ENCODE measurements at regions not wholly inside any gene's neighbourhood (a gene's known extent, or its start where the extent isn't known, plus 50 kb on each side); places are given as distances from the start of the nearest gene placed in this dataset.

GRCh38 chr2:59858540-59858939 lies 694.9 kb downstream of the BCL11A start:
- TF ChIP-seq CTCF (IDR thresholded peaks at IDR 0.05; ENCODE audit: unreplicated experiment), result no peak
- H3K4me3 Mint-ChIP-seq, result no peak overlapping the region
- DNase-seq (ENCODE audit: low spot score in 2 of 2, unreplicated experiment in 2 of 2), result no peak
- H3K4me1 Mint-ChIP-seq, result no peaks in the 10 kb centered on the region
- H3K36me3 Mint-ChIP-seq, result peaks cover 10% of the 10 kb centered on the region
- H3K9me3 Mint-ChIP-seq, result peaks cover 26% of the 10 kb centered on the region
- no peaks in the 10 kb centered on the region for H3K27me3 Mint-ChIP-seq (ENCODE audit: low read depth)
- no peak overlapping the region for H3K27ac Mint-ChIP-seq

GRCh38 chr2:59857109-59857508 lies 696.3 kb downstream of the BCL11A start:
- DNase-seq (ENCODE audit: low spot score in 2 of 2, unreplicated experiment in 2 of 2), result no peak
- Mint-ChIP-seq H3K4me3 (no peak overlapping the region), H3K36me3 (peaks cover 4% of the 10 kb centered on the region), H3K4me1 (no peaks in the 10 kb centered on the region), H3K27me3 (ENCODE audit: low read depth) (no peaks in the 10 kb centered on the region), H3K27ac (no peak overlapping the region), H3K9me3 (peaks cover 19% of the 10 kb centered on the region)
- TF ChIP-seq CTCF (IDR thresholded peaks at IDR 0.05; ENCODE audit: unreplicated experiment), result no peak

- H3K27me3 Mint-ChIP-seq (ENCODE audit: low read depth), result no peaks in the 10 kb centered on the region
- TF ChIP-seq CTCF (IDR thresholded peaks at IDR 0.05; ENCODE audit: unreplicated experiment), result no peak
- H3K9me3 Mint-ChIP-seq, result peaks cover 14% of the 10 kb centered on the region
- no peak overlapping the region for H3K27ac Mint-ChIP-seq
- DNase-seq (ENCODE audit: low spot score in 2 of 2, unreplicated experiment in 2 of 2), result no peak
- no peaks in the 10 kb centered on the region for H3K4me1 Mint-ChIP-seq
- H3K4me3 Mint-ChIP-seq, result no peak overlapping the region
- peaks cover 2% of the 10 kb centered on the region for H3K36me3 Mint-ChIP-seq
Observed at GRCh38 chr2:59856391-59856790, 697.1 kb downstream of the BCL11A start.

GRCh38 chr2:59853032-59853431 lies 700.4 kb downstream of the BCL11A start:
- no peak for DNase-seq (ENCODE audit: low spot score in 2 of 2, unreplicated experiment in 2 of 2)
- no peak overlapping the region for H3K4me3 Mint-ChIP-seq
- TF ChIP-seq CTCF (IDR thresholded peaks at IDR 0.05; ENCODE audit: unreplicated experiment), result no peak
- no peaks in the 10 kb centered on the region for H3K36me3 Mint-ChIP-seq
- H3K4me1 Mint-ChIP-seq, result no peaks in the 10 kb centered on the region
- peaks cover 9% of the 10 kb centered on the region for H3K9me3 Mint-ChIP-seq
- H3K27me3 Mint-ChIP-seq (ENCODE audit: low read depth), result no peaks in the 10 kb centered on the region
- no peak overlapping the region for H3K27ac Mint-ChIP-seq

- Mint-ChIP-seq H3K27me3 (ENCODE audit: low read depth) (no peaks in the 10 kb centered on the region), H3K36me3 (no peaks in the 10 kb centered on the region), H3K27ac (no peak overlapping the region), H3K9me3 (peaks cover 8% of the 10 kb centered on the region), H3K4me3 (no peak overlapping the region), H3K4me1 (no peaks in the 10 kb centered on the region)
- TF ChIP-seq CTCF (IDR thresholded peaks at IDR 0.05; ENCODE audit: unreplicated experiment), result no peak
- DNase-seq (ENCODE audit: low spot score in 2 of 2, unreplicated experiment in 2 of 2), result no peak
Observed at GRCh38 chr2:59851836-59852475, 701.5 kb downstream of the BCL11A start.

- no peak for DNase-seq (ENCODE audit: low spot score in 2 of 2, unreplicated experiment in 2 of 2)
- H3K9me3 Mint-ChIP-seq, result peaks cover 7% of the 10 kb centered on the region
- no peaks in the 10 kb centered on the region for H3K27me3 Mint-ChIP-seq (ENCODE audit: low read depth)
- no peak overlapping the region for H3K27ac Mint-ChIP-seq
- H3K4me1 Mint-ChIP-seq, result no peaks in the 10 kb centered on the region
- no peaks in the 10 kb centered on the region for H3K36me3 Mint-ChIP-seq
- no peak for TF ChIP-seq CTCF (IDR thresholded peaks at IDR 0.05; ENCODE audit: unreplicated experiment)
- no peak overlapping the region for H3K4me3 Mint-ChIP-seq
Observed at GRCh38 chr2:59850554-59850953, 702.9 kb downstream of the BCL11A start.

All from mesothelial cell of epicardium (in vitro differentiated cells).